ENCODE measurements at regions not wholly inside any gene's neighbourhood (a gene's known extent, or its start where the extent isn't known, plus 50 kb on each side); places are given as distances from the start of the nearest gene placed in this dataset.

DNA sequence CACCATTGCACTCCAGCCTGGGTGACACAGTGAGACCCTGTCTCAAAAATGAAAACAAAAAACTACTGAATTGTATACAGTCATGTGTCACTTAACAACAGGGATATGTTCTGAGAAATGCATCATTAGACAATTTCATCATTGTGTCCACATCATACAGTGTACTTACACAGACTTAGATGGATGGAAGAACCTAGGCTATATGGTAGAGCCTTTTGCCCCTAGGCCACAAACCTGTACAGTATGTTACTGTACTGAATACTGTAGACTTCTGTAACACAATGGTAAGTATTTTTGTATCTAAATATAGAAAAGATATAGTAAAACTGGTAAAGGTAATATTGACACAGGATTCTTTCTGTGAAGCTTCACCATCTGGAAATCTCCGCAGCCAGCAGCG lies 81.7 kb downstream of the KBTBD2 start:
- TF ChIP-seq POLR2AphosphoS5 (IDR thresholded peaks at IDR 0.05; ENCODE audit: low read depth, low read length) (no peak), POLR2A (IDR thresholded peaks at IDR 0.05; ENCODE audit: low read depth, low read length) (no peak), TAF1 (IDR thresholded peaks at IDR 0.05; ENCODE audit: low read depth, low read length) (no peak), PAX5 (IDR thresholded peaks at IDR 0.05; ENCODE audit: insufficient read depth, low read length, severe bottlenecking) (no peak), SPI1 (IDR thresholded peaks at IDR 0.05; ENCODE audit: low read depth, low read length) (no peak)
